Activated T-helper 1 cell treated with anti-CD3 and anti-CD28 coated beads, Interleukin-2, amount 50 U/mL, for 16 hours (primary cell): ENCODE measurements at regions not wholly inside any gene's neighbourhood (a gene's known extent, or its start where the extent isn't known, plus 50 kb on each side); places are given as distances from the start of the nearest gene placed in this dataset.

Experiments used
- DNase-seq, 2 donors: peaks; one replicate each; pipeline ENCODE4 v3.0.0-alpha.2; 2020; ENCODE audit warnings: low read depth in 1 of 2, low spot score in 1 of 2

DNA sequence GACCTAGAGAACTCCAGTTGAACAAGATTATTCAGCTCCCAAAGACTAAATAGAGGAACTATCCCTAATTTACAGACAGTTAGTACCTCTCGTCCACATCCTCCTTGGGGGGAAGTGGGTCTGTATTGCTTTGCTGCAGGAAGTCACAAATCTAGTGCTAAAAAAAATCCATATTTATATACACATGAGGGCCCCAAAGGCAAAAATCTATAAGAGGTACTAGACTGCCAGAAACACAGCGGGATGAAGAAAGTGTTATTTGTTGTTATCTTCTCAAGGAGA lies 190.1 kb downstream of the TTC8 start:
- no peak for DNase-seq

DNA sequence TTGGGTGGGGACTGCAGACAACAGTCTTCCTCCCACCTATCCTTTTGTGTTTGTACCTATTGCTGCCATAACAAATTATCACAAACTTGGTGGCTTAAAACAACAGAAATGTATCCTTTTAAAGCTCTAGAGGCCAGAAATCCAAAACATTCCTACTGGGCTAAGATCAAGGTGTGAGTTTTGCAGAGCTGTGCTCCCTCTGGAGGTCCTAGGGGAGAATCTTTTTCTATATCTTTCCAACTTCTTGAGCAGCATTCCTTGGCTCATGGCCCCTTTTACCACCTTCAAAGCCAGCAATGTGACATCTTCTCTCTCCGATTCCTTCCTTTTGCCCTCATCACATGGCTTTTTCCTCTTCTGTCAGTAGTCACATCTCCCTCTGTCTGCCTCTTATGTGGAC lies 190.6 kb downstream of the TTC8 start:
- no peak for DNase-seq

DNA sequence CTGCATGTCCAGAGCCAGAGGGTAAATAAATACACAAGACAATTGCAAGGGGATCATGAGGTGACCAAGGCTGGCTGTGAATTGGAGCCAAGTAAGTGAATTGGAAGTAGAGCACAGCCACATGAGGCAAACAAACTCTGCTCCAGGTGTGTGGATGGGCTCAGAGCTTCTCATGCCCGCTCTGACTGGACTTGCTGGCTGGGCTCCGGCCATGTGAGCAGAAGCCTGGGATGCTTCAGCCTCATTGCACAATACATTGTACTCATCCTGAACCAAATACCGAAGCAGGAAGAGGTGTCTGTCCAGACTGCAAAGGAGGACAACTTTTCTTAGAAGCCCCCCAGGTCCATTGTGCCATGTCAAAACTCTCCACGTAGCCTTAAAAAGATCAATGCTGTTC lies 193.0 kb downstream of the TTC8 start:
- no peak for DNase-seq

DNA sequence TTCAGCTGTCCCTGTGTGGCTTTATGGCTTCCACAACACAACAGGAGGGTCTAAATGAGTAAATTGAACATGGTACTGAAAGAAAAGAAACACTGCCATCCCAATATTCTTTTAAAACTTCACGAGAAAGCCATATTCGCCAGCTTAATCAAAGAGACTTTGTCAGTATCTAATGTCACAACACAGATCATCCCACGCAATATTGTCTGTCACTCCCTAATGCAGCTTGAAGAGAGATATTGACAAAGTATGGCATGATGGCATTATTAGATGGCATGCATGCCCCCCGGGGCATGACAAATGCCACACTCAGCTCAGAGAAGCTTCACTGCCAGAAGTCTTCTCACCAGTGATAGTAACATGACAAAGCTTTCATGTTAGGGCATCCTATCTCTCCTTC lies 197.8 kb downstream of the TTC8 start:
- no peak for DNase-seq

DNA sequence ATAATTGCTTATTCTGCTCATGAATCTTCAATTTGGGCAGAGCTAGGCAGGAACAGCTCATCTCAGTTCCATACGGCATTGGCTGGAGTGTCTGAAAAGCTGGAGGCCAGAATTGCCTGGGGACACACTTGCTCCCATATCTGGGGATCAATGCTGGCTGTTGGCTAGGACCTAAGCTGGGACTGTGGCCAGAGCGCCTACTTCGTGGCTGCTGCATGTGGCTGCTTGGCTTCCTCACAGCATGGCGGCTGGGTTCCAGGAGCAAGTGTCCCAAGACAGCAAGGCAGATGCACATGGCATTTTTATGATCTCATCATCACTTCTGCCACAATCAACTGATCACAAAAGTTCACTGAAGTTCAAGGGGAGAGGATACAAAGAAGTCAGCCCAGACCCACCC lies 200.2 kb downstream of the TTC8 start:
- no peak for DNase-seq

DNA sequence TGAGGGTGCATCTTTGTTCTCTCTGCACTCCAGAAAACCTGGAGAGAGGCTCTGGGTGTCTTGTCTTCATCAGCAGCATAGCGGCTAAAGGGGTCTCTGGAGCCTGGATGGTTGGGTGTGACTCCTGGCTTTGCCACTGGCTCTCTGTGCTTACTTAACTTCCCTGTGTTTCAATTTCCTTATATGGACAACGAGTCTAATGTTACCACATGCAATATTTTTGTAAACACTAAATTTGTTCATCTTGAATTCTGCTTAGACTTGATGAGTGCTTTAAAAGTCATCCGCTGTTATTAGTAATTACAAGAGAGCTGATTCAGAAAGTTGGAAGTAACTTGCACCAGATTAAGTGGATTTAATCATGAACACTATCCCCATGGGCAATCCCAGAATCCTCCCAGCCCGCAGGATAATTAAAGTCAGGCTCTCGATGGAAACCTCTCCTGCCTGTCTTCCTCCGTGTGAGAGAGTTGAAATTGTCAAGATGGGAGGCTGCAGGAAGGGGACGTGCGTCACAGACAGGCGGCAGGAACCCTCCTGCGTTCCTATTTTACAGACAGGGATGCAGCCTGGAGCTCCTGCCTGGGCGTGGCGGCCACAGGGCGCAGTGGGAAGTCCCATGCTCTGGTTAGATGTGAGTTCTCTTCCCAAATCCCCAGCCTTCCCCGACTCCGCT lies 201.2 kb downstream of the TTC8 start:
- DNase-seq = no peak

DNA sequence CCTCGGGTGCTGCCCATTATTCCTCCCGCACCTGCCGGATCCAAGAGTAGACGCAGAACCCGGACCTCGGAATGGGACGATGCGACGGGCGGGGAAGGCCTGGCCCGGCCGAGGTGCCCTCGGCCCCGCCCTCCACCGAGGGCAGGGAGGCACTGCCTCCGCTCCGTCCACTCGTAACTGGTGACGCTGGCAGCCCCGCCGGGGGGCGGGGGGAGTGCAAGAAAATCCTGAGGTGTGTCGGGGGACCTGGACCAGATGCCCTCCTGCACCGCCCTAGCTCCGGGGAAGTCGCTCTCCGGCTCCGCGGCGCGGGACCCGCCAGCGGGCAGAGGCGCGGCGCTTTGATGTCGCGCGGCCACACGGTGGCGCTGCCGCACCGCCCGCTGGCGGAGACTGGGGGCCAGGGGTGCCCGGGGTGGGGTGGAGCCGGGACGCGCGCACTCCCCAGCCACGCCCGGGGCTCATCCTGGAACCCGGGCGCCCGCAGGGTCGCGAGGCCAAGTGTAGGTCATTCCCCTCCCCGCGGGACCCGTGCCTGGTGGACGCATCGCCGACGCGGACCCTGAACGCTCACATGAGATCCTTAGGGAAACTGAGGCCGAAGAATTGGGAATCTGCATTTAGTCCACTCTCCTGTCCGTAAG lies 202.8 kb downstream of the TTC8 start:
- peak; percentile 21 to 51 for DNase-seq

DNA sequence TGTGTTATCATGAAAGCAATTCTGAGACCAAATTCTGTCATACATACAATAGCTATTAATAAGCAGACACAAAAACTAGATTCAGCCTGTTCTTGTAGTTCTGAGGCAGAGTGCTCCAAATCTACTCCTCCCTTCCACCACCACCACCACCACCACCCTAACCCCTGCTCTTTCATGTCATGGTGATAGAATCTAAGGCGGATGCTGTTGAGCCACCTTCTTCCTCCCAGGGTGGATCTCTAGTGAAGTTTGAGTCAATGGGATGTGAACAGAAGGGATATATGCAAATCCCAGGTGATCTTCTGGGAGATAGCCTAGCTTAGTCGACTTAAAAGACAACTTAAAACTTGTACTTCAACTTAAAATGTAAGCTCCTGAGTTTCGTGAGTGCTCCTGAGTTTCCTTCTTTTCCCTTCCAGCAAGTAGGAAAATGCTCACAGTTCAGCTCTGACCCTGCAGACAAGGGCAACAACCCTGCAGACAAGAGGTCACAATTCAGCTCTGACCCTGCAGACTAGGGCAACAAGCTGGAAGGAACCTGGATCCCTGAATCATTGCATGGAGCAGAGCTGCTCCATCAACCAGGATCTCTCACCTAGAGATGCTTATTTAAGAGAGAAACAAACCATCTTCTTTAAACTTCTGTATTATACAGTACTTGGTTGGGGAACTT lies 204.1 kb downstream of the TTC8 start:
- DNase-seq = no peak

DNA sequence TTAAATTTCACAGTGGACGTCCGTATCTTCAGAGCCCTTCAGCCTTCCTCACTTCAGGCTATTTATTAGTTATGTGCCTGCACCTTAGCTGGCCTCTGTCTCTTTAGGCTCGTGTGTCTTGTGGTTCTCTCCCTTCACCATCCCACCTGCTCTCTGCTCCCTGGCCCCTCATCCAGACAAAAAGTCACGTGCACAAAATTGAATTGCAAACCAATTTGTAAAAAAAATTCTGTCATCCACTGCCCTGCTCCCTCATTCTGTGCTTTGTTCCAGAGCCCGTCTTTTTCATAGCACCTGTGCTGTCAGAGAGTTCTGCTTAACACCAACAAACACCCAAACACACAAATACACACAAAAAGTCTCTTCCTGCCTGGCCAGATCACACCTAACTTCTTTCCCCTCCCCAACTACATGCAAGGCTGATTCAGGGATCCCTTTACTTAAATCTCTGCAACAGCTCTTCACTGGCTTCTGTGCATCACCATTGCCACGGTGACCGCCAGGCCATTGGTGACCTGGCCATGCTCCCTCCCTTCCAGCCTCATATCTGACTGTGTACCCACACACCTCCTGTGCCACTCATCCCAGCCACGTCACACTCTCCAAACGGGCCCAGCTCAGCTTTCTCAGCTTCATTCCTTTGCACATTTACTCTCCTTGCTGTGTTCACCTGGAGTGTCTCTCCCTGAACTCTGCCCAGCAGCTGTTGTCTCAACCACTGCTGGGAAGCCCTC lies 205.7 kb downstream of the TTC8 start:
- no peak for DNase-seq

DNA sequence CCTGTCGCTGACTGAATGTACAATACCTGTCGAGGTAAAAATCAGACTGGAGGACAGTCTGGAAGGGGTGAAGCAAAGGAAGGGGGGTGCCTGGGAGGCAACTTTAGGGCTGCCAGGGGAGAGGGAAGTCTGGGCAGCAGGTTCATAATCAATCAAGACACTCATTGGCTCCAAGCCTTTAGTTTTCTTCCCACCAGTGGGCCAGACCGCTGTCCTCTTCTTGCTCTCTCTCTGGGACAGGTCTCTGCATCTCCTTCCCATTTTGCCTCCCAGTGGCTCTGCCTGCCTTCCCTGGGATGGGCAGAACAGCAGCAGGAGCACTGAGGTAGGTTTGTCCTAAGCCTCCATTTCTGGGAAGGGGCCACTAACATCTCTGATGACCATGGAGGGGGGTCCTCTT lies 206.5 kb downstream of the TTC8 start:
- DNase-seq = no peak

DNA sequence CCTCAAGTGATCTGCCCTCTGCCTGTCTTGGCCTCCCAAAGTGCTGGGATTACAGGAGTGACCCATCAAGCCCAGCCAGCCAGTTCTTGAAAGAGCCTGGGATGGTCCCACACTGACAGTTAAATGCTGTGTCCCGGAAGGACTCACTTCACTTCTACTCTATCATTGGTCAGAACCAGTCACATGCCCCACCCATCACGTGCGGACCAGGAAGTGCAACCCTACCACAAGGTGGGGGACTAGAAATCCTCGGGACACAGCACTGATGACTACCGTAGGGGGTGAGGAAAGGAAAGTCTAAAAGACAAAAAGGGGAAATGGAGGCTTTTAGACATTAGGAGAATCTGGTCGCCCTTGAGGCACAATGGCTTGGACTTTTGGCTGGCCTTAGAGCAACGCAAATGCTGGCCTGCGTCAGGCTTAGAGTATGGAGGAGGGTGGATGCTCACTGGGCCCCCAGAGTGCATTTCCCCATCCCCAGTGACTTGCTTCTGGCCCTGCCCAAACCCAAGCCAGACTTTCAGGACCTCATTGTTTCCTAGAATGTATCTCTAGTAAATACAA lies 207.7 kb downstream of the TTC8 start:
- DNase-seq = no peak

DNA sequence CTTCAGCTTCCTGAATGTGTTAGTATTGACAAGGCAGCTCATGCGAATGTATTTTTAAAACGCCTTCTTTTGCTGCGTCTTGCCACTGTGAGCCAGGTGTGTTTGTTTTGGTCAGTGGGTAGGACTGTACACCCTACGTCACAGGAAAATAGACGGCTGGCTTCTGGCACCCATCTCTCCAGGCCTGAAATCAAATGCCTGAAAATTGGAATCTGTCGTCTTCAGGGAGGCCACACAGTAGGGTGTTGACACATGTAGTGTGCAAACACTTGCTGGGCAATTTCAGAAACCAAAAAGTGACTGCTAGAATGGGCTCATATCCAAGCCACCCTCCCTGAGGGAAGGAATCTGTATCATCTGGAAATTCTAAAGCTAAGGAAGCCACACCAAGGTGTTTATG lies 209.3 kb downstream of the TTC8 start:
- DNase-seq = no peak

DNA sequence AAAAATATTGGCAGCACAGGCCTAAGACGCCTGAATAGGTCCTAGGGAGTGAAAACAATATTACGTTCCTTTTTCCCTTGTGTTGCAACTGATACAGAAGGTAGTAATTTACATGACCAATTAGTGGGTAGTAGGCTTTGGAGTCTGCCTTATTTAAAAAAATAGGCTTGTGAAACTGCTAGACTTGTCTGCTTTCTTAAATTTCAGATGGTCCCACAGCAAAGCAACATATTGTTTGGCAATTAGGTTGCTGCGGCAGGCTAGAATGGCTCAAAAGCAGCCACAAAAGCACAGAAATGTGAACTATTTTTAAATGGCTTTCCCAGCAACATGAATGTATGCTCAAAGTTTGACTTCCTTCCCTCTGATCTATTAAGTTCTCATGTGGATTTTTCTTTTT lies 211.9 kb downstream of the TTC8 start:
- DNase-seq = no peak

DNA sequence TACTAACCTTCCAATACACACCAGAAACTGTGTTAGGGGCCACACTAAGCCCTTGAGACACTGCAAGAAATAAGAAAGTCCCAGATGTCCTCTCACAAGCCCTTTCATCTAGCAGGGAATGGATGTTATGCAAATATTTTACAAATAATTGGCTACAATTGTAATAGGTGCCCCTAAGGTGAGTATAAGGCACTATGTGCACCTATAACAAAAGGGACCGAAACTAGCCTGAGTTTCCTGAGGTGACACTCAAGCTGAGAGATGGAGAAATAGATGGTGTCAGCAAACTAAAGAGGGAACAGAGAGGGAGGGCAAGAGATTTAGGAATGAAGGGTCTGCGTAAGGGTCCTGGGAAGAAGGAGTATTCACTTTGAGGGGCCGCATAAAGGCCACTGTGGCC lies 212.6 kb downstream of the TTC8 start:
- DNase-seq = no peak

DNA sequence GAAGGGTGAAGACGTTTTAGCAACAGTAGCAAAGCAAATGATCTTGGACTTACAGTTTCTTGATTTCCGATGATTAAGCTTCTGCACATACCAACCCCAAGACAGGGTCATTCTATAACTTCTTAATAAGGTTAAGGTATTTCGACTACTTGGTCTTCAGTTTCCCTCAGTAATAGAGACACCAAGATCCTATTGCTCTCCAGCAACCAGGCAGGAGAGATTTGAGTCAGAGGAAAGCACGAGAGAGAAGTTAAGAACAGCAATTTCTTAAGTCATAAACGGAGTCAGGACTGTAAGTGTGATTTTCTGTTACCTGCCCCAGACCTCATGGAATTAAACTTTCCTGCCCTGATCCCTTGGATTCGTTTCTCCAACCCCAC lies 215.6 kb downstream of the TTC8 start:
- no peak for DNase-seq

DNA sequence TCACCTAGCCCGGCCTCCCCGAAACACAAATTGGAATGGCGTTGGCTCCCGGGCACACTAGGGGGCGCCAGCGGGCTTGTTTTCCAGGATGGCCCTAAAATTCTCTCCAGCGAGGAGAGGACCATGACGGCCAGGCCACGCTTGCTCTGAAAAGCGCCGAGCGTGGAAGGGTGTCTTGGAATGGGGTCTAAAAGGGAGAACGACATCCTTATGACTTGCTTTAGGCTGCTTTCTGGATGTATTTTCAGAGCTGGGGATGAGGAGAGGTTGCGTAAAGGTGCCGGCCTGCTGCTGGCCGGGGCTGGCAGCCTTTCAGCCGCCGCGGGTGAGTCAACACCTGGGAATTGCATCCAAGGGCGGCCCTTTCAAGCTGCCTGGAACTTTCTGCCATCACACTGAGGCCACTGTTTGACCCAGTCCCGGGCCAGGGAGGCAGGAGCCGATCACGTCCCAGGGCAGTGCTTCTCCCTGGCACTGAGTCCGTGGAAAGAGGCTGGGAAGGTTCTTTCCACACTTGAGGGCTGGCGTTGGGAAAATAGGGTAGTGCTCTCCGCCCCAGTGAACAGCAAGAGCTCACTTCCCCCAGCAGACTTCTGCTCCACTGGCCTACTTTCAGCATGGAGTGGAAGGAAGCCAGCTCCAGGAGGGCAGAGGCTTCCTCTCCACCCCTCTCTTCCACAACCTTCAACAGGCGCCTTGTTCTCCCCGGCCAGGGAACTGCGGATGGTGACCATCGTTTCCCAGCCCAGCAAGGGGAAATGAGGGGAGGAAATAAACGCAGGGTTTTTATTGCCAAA lies 216.2 kb downstream of the TTC8 start:
- peak; percentile 62 to 73 for DNase-seq

DNA sequence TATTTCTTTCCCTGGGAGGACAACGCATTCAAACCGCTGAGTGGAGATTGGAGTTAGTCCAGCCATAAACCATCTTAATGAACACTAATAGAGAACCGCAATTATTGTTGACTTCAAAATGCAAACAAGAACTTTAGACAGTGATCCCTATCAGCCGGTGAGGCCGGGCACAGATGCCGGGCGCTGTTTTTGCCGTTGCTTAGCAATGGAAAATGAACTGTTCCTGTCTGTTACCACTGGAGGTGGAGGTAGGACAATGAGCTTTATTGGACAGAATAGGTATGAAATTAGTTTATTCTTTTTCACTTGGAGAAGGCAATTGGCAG lies 216.8 kb downstream of the TTC8 start:
- no peak for DNase-seq

DNA sequence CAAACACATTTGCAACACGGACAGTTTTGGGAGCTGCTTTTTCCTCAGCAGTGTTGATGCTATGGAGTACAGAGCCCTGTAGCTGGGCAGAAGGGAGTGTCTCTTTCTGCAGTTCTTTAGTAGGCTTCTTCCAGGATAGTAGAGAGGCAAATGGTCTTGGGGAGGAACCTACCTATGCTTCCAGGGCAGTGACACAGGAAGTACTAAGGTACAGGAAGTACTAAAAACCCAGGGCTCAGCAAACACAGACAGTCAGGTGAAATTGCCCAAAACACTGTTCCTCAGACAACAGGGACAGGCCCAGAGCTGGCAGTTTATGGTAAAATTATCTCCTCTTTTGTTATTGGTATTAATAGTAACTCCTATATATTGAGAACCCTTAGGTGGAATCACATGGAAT lies 217.6 kb downstream of the TTC8 start:
- no peak for DNase-seq

DNA sequence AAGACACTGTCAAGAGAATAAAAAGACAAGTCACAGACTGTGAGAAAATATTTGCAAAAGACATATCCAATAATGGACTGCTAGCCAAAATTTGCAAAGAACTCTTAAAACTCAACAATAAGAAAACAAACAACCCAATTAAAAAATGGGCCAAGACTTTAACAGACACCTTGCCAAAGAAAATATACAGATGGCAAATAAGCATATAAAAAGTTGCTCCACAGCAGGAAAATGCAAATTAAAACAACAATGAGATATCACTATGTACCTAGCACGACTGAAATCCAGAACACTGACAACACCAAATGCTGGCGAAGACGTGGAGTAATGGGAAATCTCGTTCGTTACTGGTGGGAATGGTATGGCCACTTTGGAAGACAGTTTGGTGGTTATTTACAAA lies 228.9 kb downstream of the TTC8 start:
- DNase-seq = no peak

DNA sequence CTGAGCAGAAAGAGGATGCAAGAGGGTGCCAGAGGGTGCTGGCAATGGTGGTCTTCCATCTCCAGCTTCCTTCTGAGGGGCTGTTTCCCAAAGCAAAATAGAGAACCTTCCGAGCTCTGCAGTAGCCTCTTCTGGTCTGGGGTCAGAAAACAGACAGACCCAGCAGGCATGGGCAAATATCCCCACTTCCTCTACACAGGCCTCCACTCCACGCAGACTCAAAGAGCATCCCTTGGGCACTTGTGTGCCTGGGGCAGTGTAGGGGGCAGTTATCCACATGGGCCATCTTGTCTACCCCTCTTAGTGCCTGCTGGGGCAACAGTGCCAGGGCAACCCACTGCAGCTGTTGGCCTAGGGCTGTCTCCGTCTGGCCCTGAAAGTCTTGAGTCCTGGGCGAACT lies 231.9 kb downstream of the TTC8 start:
- DNase-seq = no peak

DNA sequence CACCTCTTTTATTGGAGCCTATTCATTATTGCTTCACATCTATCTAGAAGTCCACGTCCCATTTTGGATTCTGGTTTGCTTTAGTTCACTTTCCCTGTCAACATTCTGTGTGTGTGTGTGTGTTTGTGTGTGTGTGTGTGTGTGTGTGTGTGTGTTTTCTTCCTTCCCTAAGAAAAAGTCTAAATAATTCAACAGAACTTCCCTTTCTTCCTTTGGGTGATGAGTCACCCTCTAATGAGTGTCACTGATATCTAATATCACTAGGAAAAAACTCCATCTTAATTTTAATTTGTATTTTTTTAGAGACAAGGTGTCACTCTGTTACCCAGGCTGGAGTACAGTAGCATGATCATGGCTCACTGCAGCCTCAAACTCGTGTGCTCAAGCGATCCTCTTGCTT lies 234.2 kb downstream of the TTC8 start:
- DNase-seq = no peak
